HepG2 (cell line): ENCODE measurements at regions not wholly inside any gene's neighbourhood (a gene's known extent, or its start where the extent isn't known, plus 50 kb on each side); places are given as distances from the start of the nearest gene placed in this dataset.

Experiments
- CREB1 ChIP-seq, 2 experiments: fragments of 450-650 bp in 1 of 2; IDR thresholded peaks; 2 replicates each; pipeline ENCODE4 v1.6.1; 2016 to 2017; ENCODE audit warnings: control low read depth in 1 of 2, mild to moderate bottlenecking in 1 of 2, missing compliant biosample characterization in 1 of 2, missing genetic modification characterization in 1 of 2
- EP300 ChIP-seq, 3 experiments: sonication (generic) in 1 of 3; formaldehyde crosslinking in 1 of 3; IDR thresholded peaks; 2 replicates each; pipeline versions ENCODE4 v1.5.1 to v1.6.1; 2011 to 2020; ENCODE audit warnings: low read depth in 2 of 3, low read length in 2 of 3, borderline replicate concordance in 1 of 3, improper control_type of control experiment in 1 of 3, mild to moderate bottlenecking in 1 of 3, missing genetic modification reagents in 1 of 3, moderate library complexity in 1 of 3
- TGIF2 ChIP-seq: IDR thresholded peaks from 2 replicates; pipeline ENCODE4 v1.6.1; 2016; ENCODE audit warnings: control low read depth, missing compliant biosample characterization
- ZBTB1 ChIP-seq: sonication (generic); formaldehyde crosslinking; IDR thresholded peaks from 2 replicates; pipeline ENCODE4 v1.4.0; 2020; ENCODE audit warnings: missing genetic modification reagents, borderline replicate concordance
- TF ChIP-seq, protein P1 (sequence below): sonication (generic); formaldehyde crosslinking; IDR thresholded peaks from 2 replicates; pipeline ENCODE4 v1.5.0; 2020; ENCODE audit warnings: mild to moderate bottlenecking, missing genetic modification reagents, moderate library complexity
- TF ChIP-seq, protein P2 (sequence below): sonication (generic); formaldehyde crosslinking; IDR thresholded peaks from 2 replicates; pipeline ENCODE4 v1.5.0; 2020; ENCODE audit warnings: mild to moderate bottlenecking, missing genetic modification reagents, borderline replicate concordance

- TF ChIP-seq ZBTB1 (CRISPR knock-in tag), result no peak
- TF ChIP-seq TGIF2 (CRISPR knock-in tag), result no peak
- TF ChIP-seq, protein P1, sequence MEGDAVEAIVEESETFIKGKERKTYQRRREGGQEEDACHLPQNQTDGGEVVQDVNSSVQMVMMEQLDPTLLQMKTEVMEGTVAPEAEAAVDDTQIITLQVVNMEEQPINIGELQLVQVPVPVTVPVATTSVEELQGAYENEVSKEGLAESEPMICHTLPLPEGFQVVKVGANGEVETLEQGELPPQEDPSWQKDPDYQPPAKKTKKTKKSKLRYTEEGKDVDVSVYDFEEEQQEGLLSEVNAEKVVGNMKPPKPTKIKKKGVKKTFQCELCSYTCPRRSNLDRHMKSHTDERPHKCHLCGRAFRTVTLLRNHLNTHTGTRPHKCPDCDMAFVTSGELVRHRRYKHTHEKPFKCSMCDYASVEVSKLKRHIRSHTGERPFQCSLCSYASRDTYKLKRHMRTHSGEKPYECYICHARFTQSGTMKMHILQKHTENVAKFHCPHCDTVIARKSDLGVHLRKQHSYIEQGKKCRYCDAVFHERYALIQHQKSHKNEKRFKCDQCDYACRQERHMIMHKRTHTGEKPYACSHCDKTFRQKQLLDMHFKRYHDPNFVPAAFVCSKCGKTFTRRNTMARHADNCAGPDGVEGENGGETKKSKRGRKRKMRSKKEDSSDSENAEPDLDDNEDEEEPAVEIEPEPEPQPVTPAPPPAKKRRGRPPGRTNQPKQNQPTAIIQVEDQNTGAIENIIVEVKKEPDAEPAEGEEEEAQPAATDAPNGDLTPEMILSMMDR, result no peak
- TF ChIP-seq, protein P2, sequence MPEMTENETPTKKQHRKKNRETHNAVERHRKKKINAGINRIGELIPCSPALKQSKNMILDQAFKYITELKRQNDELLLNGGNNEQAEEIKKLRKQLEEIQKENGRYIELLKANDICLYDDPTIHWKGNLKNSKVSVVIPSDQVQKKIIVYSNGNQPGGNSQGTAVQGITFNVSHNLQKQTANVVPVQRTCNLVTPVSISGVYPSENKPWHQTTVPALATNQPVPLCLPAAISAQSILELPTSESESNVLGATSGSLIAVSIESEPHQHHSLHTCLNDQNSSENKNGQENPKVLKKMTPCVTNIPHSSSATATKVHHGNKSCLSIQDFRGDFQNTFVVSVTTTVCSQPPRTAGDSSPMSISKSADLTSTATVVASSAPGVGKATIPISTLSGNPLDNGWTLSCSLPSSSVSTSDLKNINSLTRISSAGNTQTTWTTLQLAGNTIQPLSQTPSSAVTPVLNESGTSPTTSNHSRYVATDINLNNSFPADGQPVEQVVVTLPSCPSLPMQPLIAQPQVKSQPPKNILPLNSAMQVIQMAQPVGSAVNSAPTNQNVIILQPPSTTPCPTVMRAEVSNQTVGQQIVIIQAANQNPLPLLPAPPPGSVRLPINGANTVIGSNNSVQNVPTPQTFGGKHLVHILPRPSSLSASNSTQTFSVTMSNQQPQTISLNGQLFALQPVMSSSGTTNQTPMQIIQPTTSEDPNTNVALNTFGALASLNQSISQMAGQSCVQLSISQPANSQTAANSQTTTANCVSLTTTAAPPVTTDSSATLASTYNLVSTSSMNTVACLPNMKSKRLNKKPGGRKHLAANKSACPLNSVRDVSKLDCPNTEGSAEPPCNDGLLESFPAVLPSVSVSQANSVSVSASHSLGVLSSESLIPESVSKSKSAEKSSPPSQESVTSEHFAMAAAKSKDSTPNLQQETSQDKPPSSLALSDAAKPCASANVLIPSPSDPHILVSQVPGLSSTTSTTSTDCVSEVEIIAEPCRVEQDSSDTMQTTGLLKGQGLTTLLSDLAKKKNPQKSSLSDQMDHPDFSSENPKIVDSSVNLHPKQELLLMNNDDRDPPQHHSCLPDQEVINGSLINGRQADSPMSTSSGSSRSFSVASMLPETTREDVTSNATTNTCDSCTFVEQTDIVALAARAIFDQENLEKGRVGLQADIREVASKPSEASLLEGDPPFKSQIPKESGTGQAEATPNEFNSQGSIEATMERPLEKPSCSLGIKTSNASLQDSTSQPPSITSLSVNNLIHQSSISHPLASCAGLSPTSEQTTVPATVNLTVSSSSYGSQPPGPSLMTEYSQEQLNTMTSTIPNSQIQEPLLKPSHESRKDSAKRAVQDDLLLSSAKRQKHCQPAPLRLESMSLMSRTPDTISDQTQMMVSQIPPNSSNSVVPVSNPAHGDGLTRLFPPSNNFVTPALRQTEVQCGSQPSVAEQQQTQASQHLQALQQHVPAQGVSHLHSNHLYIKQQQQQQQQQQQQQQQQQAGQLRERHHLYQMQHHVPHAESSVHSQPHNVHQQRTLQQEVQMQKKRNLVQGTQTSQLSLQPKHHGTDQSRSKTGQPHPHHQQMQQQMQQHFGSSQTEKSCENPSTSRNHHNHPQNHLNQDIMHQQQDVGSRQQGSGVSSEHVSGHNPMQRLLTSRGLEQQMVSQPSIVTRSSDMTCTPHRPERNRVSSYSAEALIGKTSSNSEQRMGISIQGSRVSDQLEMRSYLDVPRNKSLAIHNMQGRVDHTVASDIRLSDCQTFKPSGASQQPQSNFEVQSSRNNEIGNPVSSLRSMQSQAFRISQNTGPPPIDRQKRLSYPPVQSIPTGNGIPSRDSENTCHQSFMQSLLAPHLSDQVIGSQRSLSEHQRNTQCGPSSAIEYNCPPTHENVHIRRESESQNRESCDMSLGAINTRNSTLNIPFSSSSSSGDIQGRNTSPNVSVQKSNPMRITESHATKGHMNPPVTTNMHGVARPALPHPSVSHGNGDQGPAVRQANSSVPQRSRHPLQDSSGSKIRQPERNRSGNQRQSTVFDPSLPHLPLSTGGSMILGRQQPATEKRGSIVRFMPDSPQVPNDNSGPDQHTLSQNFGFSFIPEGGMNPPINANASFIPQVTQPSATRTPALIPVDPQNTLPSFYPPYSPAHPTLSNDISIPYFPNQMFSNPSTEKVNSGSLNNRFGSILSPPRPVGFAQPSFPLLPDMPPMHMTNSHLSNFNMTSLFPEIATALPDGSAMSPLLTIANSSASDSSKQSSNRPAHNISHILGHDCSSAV (CRISPR knock-in tag), result no peak
- no peak for TF ChIP-seq CREB1 (IDR thresholded peaks at IDR 0.05)
- no peak for TF ChIP-seq CREB1 (CRISPR knock-in tag; IDR thresholded peaks at IDR 0.05)
- no peak for TF ChIP-seq EP300 (IDR thresholded peaks at IDR 0.05; ENCODE audit: low read depth in 2 of 2, low read length in 2 of 2)
- TF ChIP-seq EP300 (CRISPR knock-in tag; IDR thresholded peaks at IDR 0.05; ENCODE audit: borderline replicate concordance), result no peak
These were observed 86.3 kb upstream of the RTL6 start for GRCh38 chr22:44584256-44584902.
